ENCODE measurements at regions not wholly inside any gene's neighbourhood (a gene's known extent, or its start where the extent isn't known, plus 50 kb on each side); places are given as distances from the start of the nearest gene placed in this dataset.

DNA sequence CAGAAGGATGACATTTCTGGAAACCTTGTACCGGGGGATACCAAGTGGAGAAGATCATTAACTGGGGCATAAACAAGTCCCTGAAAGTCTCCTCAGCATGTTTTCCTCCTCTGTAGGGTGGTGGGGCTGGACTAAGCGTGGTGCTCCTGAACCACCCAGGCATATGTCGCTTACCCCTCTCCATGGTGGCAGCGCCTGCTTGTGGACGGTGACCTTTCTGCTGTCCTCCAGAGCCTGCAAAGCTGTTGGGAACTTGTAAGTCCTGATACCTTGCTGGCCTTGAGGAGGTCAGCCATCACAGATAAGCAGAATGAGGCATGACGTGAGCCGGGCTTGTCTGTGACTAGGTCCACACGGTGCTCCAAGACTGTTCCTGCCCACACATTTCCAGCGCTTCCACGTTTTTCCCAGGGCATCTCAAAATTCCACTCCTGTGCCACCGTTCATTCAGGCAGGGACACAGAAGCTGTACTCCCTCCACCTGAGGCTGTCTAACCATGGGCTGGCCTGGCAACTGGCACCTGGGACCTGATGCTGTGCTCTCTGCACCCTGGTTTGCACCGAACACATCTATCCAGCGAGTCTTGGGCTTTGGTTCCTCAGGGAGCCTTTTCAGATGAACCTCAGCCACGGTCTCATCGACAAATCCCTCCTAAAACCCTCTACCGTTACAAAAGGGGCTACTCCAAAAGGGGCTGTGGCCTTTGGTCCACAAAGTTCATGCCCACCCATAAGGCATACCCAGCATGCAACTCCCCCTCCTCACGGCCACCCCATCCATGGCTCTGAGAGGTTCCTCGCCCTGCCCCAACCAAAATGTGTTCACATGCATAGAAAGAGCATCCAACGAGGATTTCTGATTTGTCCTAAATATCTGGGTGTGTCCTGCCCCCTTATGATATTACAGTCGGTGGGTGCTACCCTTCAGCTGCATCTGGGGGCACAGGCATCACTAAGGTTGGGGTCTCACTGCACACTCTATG is 199.6 kb upstream of the DIO3 start:
- TF ChIP-seq, protein P1, sequence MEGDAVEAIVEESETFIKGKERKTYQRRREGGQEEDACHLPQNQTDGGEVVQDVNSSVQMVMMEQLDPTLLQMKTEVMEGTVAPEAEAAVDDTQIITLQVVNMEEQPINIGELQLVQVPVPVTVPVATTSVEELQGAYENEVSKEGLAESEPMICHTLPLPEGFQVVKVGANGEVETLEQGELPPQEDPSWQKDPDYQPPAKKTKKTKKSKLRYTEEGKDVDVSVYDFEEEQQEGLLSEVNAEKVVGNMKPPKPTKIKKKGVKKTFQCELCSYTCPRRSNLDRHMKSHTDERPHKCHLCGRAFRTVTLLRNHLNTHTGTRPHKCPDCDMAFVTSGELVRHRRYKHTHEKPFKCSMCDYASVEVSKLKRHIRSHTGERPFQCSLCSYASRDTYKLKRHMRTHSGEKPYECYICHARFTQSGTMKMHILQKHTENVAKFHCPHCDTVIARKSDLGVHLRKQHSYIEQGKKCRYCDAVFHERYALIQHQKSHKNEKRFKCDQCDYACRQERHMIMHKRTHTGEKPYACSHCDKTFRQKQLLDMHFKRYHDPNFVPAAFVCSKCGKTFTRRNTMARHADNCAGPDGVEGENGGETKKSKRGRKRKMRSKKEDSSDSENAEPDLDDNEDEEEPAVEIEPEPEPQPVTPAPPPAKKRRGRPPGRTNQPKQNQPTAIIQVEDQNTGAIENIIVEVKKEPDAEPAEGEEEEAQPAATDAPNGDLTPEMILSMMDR (IDR thresholded peaks at IDR 0.05) = no peak
- Histone ChIP-seq H3K9me3 (no peaks in the 10 kb centered on the region), H3K9ac (ENCODE audit: low read depth in 2 of 2, low read length in 2 of 2) (no peak overlapping the region), H3K4me1 (no peaks in the 10 kb centered on the region), H3K4me3 (no peak overlapping the region), H3K36me3 (no peaks in the 10 kb centered on the region), H3K27ac (no peak overlapping the region), H3K27me3 (no peaks in the 10 kb centered on the region)
- no peak for DNase-seq
- intact Hi-C loops (cut with DNase I) = no loop called here

GRCh38 chr14:101362529-101363260 is 198.6 kb upstream of the DIO3 start:
- H3K9me3 ChIP-seq = no peaks in the 10 kb centered on the region
- no peak for DNase-seq
- H3K4me1 ChIP-seq = no peaks in the 10 kb centered on the region
- H3K27ac ChIP-seq = no peak overlapping the region
- no peak overlapping the region for H3K9ac ChIP-seq (ENCODE audit: low read depth in 2 of 2, low read length in 2 of 2)
- H3K27me3 ChIP-seq = no peaks in the 10 kb centered on the region
- intact Hi-C loops (cut with DNase I) = no loop called here
- no peaks in the 10 kb centered on the region for H3K36me3 ChIP-seq
- H3K4me3 ChIP-seq = no peak overlapping the region
- TF ChIP-seq, protein P1 (IDR thresholded peaks at IDR 0.05) = no peak

DNA sequence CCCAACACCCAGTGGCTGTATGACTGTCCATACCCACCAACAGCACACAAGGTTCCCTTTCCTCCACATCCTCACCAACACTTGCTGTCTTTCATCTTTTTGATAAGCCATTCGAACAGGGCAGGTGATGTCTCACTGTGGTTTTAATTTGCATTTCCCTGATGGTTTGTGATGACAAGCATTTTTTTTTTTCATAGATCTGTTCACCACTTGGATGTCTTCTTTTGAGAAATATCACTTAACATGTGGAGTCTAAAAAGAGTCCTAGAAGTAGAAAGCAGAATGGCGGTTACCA is 198.1 kb upstream of the DIO3 start:
- no peaks in the 10 kb centered on the region for H3K27me3 ChIP-seq
- no peak overlapping the region for H3K27ac ChIP-seq
- no peak overlapping the region for H3K9ac ChIP-seq (ENCODE audit: low read depth in 2 of 2, low read length in 2 of 2)
- intact Hi-C loops (cut with DNase I) = no loop called here
- no peak for DNase-seq
- H3K36me3 ChIP-seq = no peaks in the 10 kb centered on the region
- no peaks in the 10 kb centered on the region for H3K9me3 ChIP-seq
- TF ChIP-seq, protein P1 (IDR thresholded peaks at IDR 0.05) = no peak
- H3K4me3 ChIP-seq = no peak overlapping the region
- no peaks in the 10 kb centered on the region for H3K4me1 ChIP-seq

DNA sequence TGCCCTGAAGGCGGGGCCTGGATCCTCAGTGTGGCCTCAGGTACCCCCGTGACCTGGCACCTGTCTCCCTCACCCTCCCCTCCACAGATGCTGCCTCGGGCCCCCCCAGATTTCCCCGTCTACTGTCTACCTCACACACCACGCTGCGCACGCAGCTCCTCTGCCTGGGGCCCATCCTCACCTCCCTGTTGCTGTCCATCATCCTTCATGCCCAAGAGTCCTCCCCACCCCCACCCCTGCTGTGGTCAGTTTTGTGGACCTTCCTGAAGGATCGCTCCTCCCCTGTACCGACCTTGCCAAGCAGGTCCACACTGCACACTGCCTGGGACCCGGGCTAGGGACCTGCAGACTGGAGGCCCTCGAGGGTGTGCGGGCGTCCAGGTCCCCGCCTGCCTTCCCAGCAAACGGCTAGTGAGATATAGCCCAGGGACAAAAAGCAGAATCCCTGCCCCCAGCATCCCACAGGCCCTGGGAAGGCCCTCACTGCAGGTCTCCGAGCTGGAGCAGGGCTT is 197.4 kb upstream of the DIO3 start:
- Histone ChIP-seq H3K27ac (peak overlapping the region; percentile 15), H3K4me3 (no peak overlapping the region), H3K36me3 (no peaks in the 10 kb centered on the region), H3K27me3 (no peaks in the 10 kb centered on the region), H3K4me1 (no peaks in the 10 kb centered on the region), H3K9ac (ENCODE audit: low read depth in 2 of 2, low read length in 2 of 2) (no peak overlapping the region), H3K9me3 (no peaks in the 10 kb centered on the region)
- intact Hi-C loops (cut with DNase I) = no loop called here
- TF ChIP-seq, protein P1 (IDR thresholded peaks at IDR 0.05) = no peak
- DNase-seq = no peak

GRCh38 chr14:101364503-101365328 is 196.6 kb upstream of the DIO3 start:
- Histone ChIP-seq H3K4me1 (no peaks in the 10 kb centered on the region), H3K4me3 (no peak overlapping the region)
- TF ChIP-seq, protein P1 (IDR thresholded peaks at IDR 0.05) = no peak

More at GRCh38 chr14:101364503-101365328, 196.6 kb upstream of the DIO3 start:
- Histone ChIP-seq H3K27me3 (no peaks in the 10 kb centered on the region), H3K9ac (ENCODE audit: low read depth in 2 of 2, low read length in 2 of 2) (no peak overlapping the region), H3K27ac (peak overlapping the region; percentile 25), H3K36me3 (no peaks in the 10 kb centered on the region), H3K9me3 (no peaks in the 10 kb centered on the region)
- intact Hi-C loops (cut with DNase I) = no loop called here
- peak; percentile 49 for DNase-seq

Data from colonic mucosa (tissue), 4 donors.